HG03139 (cell line): ENCODE measurements at regions not wholly inside any gene's neighbourhood (a gene's known extent, or its start where the extent isn't known, plus 50 kb on each side); places are given as distances from the start of the nearest gene placed in this dataset.

Source experiments
- ATAC-seq: cut with Tn5 transposase; IDR thresholded peaks from one replicate; pipeline ENCODE4 v1.9.1; 2021; ENCODE audit not compliant: unreplicated experiment

GRCh38 chr1:59156526-59157199 lies 140.2 kb upstream of the FGGY start:
- ATAC-seq = no peak

GRCh38 chr1:59158321-59158720 lies 138.6 kb upstream of the FGGY start:
- ATAC-seq = no peak

GRCh38 chr1:59159557-59160203 lies 137.2 kb upstream of the FGGY start:
- ATAC-seq = no peak

GRCh38 chr1:59161136-59161535 lies 135.8 kb upstream of the FGGY start:
- ATAC-seq = no peak

- ATAC-seq = no peak
Measured at GRCh38 chr1:59162665-59163064, 134.2 kb upstream of the FGGY start.

- no peak for ATAC-seq
Measured at GRCh38 chr1:59163268-59164092, 133.4 kb upstream of the FGGY start.

GRCh38 chr1:59164371-59164770 lies 132.5 kb upstream of the FGGY start:
- no peak for ATAC-seq

- ATAC-seq = no peak
Measured at GRCh38 chr1:59165353-59165752, 131.5 kb upstream of the FGGY start.

GRCh38 chr1:59169703-59170102 lies 127.2 kb upstream of the FGGY start:
- no peak for ATAC-seq

- ATAC-seq = no peak
Measured at GRCh38 chr1:59170659-59171058, 126.2 kb upstream of the FGGY start.

- no peak for ATAC-seq
Measured at GRCh38 chr1:59171788-59172187, 125.1 kb upstream of the FGGY start.

- no peak for ATAC-seq
Measured at GRCh38 chr1:59172693-59173092, 124.2 kb upstream of the FGGY start.

GRCh38 chr1:59173721-59174120 lies 123.2 kb upstream of the FGGY start:
- no peak for ATAC-seq

- no peak for ATAC-seq
Measured at GRCh38 chr1:59176471-59176870, 120.4 kb upstream of the FGGY start.

- no peak for ATAC-seq
Measured at GRCh38 chr1:59177756-59178155, 119.1 kb upstream of the FGGY start.

GRCh38 chr1:59178339-59179187 lies 118.3 kb upstream of the FGGY start:
- ATAC-seq = no peak

- no peak for ATAC-seq
Measured at GRCh38 chr1:59179673-59180072, 117.2 kb upstream of the FGGY start.

- ATAC-seq = no peak
Measured at GRCh38 chr1:59180735-59181134, 116.2 kb upstream of the FGGY start.

GRCh38 chr1:59183749-59184317 lies 113.1 kb upstream of the FGGY start:
- no peak for ATAC-seq

GRCh38 chr1:59184365-59184905 lies 112.5 kb upstream of the FGGY start:
- no peak for ATAC-seq
